GM12865 (cell line): ENCODE measurements at regions not wholly inside any gene's neighbourhood (a gene's known extent, or its start where the extent isn't known, plus 50 kb on each side); places are given as distances from the start of the nearest gene placed in this dataset.

Source experiments
- DNase-seq: peaks from one replicate; pipeline ENCODE4 v3.0.0; 2010; ENCODE audit warnings: low read depth
- H3K4me3 ChIP-seq: 2 replicates; pipeline ENCODE4 v1.5.1; 2011; ENCODE audit warnings: mild to moderate bottlenecking, low read depth, low read length, control low read depth
- TF ChIP-seq, protein P1 (sequence below): IDR thresholded peaks from 2 replicates; pipeline ENCODE4 v1.5.1; 2011; ENCODE audit warnings: low read length, control low read depth, low read depth, inconsistent platforms; ENCODE audit not compliant: insufficient read depth; ENCODE audit errors: missing control alignments

DNA sequence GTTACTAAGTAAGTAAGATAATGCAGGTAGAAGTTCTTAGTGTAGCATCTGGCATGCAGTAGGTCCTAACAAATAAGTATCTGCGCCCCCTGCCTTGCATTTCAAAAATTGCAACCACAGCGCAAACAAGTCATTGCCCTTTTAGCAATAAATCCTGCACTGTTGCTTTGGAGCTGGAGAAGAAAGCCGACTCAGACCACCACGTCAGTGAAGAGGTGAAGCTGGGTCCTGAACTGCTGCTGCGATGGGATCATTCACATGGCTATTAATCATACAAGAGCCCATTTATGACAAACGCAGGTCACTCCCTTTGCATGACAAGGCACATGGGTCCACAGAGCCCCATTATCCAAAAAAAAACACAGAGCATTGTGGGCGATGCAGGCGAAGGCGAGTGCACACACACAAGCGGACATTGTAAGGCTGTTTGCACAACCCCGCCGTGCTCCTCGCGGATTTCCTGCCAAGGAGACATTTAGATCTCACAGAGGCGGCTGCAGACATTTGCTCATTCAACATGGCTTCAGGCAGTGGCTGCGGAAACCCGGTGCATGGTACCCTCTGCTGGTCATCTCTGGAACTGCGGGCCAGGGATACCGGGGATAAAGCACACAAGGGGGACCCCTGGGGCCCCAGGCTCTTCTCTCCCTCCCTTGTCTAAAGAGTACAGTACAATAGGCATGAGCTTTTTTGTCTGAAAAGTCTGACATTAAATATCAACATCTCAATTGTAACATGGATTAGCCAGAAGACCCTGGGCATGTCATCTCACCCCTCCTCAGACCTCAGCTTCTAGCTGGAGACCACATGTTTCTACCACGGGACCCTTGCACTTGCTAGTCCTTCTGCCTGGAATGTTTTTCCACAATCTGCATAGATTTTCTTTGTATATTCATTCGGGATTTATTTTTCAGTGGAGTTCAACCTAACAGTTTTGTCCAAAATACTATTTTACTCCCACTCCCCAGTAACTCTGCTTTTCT lies 56.7 kb downstream of the CYRIA start:
- TF ChIP-seq, protein P1, sequence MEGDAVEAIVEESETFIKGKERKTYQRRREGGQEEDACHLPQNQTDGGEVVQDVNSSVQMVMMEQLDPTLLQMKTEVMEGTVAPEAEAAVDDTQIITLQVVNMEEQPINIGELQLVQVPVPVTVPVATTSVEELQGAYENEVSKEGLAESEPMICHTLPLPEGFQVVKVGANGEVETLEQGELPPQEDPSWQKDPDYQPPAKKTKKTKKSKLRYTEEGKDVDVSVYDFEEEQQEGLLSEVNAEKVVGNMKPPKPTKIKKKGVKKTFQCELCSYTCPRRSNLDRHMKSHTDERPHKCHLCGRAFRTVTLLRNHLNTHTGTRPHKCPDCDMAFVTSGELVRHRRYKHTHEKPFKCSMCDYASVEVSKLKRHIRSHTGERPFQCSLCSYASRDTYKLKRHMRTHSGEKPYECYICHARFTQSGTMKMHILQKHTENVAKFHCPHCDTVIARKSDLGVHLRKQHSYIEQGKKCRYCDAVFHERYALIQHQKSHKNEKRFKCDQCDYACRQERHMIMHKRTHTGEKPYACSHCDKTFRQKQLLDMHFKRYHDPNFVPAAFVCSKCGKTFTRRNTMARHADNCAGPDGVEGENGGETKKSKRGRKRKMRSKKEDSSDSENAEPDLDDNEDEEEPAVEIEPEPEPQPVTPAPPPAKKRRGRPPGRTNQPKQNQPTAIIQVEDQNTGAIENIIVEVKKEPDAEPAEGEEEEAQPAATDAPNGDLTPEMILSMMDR = peak; percentile 97
- H3K4me3 ChIP-seq = peak overlapping the region; percentile 45
- DNase-seq = peak; percentile 76

DNA sequence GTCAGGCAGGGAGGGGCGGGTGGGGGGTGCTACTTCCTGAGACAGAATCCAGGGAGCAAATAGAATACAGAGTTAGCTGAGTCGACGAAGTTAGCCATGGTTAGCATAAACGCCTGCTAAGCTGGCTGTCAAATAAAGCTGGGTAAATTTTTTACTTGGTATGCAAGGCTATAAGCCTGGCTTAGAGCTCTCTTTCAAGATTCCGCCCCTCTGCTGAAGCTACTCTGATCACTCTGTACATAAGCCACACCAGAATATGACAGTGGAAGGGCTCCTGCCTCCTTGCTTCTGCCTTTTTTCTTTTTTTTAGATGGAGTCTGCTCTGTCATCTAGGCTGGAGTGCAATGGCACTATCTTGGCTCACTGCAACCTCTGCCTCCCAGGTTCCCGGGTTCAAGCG lies 58.3 kb downstream of the CYRIA start:
- TF ChIP-seq, protein P1 = no peak
- DNase-seq = no peak
- H3K4me3 ChIP-seq = no peak overlapping the region

DNA sequence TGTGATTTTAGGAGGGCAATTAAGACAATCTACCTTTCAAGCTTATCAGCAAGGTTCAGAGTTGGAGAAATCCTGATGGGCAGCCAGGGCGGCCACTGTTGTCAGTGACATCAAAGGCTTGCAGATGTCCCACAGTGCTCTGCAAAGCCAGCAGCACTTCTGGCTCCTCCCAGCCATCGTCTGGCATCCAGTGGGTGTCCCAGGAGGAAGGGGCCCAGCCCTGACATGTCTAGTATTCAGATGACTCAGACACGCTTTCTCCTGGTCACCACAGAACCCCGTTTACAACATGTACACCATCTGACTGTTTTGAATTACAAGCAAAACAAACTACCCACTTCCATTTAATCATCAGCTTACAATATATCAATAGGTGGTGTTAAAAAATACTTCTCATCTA lies 61.4 kb downstream of the CYRIA start:
- DNase-seq = no peak

DNA sequence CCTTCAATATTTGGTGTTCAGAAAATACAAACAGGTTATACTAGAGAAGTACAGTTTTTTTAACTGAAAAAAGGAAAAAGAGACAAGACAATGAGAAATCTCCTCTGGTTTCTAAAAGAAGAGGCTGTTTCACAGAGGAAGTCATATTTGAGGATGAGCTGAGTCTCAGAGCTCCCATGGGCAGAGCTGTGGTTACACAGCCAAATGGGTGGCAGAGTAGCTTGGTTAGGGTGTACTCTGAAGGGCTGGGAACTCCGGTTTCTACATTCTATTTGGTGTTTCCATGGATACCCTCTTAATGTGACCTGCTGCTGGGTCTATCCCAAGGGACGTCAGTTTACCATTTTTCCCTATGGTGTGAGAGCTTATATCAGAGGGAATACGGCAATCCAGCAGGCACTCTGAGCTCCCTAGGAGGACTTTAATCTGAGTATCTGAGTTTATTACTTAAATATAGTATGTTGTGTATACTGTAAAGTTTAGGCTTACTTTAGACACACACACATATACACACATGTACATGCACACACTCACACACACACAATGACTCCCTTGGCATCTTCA lies 74.2 kb downstream of the CYRIA start:
- H3K4me3 ChIP-seq = no peak overlapping the region
- TF ChIP-seq, protein P1 = no peak

More for the DNA sequence above, 61.4 kb downstream of the CYRIA start:
- H3K4me3 ChIP-seq = no peak overlapping the region
- TF ChIP-seq, protein P1 = no peak

DNA sequence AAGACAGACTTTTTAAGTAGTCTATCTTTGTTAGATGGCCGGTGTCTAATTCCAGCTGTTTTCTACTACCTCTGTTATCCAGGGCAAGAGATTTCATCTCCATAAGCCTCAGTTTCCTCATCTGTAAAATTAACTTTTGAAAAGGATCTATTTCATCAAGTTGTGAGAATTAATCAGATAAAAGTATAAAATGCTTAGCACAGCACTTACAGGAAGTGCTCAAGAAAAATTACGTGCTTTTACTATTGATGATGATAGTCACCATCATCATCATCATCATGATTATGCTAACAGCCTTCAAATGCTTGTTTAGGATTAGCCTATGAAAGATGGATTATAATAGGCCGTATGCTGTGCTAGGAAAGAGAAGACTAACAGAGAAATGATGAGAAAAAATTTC lies 76.2 kb downstream of the CYRIA start:
- TF ChIP-seq, protein P1 = no peak
- no peak overlapping the region for H3K4me3 ChIP-seq
- DNase-seq = no peak

More for the DNA sequence above, 74.2 kb downstream of the CYRIA start:
- no peak for DNase-seq

DNA sequence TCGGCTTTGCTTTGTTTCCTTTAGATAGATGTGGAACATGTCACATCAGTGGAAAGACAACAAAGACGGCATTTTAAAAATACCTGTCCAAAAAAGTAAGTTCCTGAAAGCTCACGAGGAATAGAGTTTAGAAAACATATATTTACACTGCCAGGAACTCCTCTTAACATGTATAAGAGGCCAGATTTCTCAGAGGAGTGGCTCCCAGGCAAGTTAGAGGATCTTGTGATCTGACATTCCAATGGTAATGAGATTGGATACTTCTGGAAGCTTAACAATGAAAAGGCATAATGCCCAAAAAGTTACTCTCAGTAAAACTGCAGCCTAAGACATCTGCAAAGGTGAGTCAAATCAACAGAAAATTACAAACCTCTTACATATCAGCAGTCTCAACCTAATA lies 77.1 kb downstream of the CYRIA start:
- no peak for DNase-seq
- TF ChIP-seq, protein P1 = no peak
- no peak overlapping the region for H3K4me3 ChIP-seq
